ENCODE measurements at regions not wholly inside any gene's neighbourhood (a gene's known extent, or its start where the extent isn't known, plus 50 kb on each side); places are given as distances from the start of the nearest gene placed in this dataset.

DNA sequence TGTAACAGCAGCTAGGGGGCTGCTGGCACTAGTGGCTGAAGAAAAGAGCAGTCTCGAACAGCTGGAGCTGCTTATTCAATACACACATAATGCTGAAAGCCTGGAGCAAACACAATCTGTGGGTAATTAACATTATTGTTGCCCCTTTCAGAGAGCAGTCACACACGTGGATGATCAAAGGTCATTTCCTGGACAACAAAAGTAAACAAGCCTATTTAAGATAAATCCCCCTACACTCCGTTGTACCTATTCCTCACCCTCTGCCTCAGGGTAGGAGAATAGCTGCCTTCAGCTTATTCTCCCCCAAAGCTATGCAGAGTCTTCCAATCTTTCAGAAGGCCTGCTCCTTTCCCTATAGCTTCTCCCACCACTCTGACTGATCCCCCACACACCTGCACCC lies 803.9 kb downstream of the C4orf33 start:
- H3K9me3 Mint-ChIP-seq, result peaks cover 16% of the 10 kb centered on the region

DNA sequence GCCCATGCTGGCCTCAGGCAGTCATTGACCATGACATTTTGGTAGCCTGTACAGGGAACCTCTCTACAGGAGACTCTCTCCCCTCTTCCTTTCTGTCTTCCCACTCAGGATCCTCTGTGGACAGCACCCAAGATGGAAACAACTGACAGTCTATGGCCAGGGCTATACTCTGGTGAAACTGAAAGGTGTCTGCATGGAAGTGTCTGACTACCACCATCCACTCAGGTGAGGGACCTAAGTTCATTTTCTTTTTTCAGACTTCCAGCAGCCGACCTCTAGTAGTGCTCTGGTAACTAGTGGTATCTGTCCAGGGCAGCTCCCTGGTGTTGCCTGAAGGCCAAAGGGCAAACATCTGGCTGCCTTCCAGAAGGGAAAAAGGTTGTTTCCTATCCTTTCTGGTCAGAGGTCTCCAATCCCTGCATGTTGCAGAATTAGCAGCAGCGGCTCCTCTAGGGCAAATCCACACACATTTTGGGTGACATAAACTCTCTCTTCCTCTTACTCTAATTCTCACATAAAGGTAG lies 804.5 kb downstream of the C4orf33 start:
- H3K4me1 Mint-ChIP-seq, result no peaks in the 10 kb centered on the region
- TF ChIP-seq CTCF (IDR thresholded peaks at IDR 0.05; ENCODE audit: unreplicated experiment), result no peak
- no peaks in the 10 kb centered on the region for H3K27me3 Mint-ChIP-seq (ENCODE audit: low read depth)
- no peak overlapping the region for H3K27ac Mint-ChIP-seq
- H3K36me3 Mint-ChIP-seq, result no peaks in the 10 kb centered on the region
- DNase-seq (ENCODE audit: low spot score in 2 of 2, unreplicated experiment in 2 of 2), result no peak
- no peak overlapping the region for H3K4me3 Mint-ChIP-seq
- peaks cover 16% of the 10 kb centered on the region for H3K9me3 Mint-ChIP-seq

More for the DNA sequence above, 803.9 kb downstream of the C4orf33 start:
- Mint-ChIP-seq H3K4me3 (no peak overlapping the region), H3K36me3 (no peaks in the 10 kb centered on the region), H3K4me1 (no peaks in the 10 kb centered on the region), H3K27me3 (ENCODE audit: low read depth) (no peaks in the 10 kb centered on the region), H3K27ac (no peak overlapping the region)
- DNase-seq (ENCODE audit: low spot score in 2 of 2, unreplicated experiment in 2 of 2), result no peak
- no peak for TF ChIP-seq CTCF (IDR thresholded peaks at IDR 0.05; ENCODE audit: unreplicated experiment)

DNA sequence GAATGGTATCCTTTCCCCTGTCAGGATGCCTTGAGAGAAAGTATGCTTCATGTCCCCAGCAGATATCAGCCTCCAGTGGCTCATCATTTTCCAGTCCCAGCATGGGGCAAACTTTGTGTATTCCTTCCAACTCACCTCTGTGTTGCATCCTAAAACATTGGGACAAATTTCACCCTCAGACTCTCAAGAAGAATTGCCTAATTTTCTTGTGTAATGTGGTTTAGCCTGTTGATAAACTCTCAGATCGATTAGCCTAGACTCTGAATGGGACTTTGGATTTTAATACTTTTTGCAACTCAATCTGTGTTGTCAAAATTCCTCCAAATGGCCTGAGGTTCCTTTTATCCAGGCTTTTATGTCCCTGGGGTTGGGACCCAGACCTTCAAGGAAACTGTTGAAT lies 805.3 kb downstream of the C4orf33 start:
- Mint-ChIP-seq H3K4me1 (no peaks in the 10 kb centered on the region), H3K27me3 (ENCODE audit: low read depth) (no peaks in the 10 kb centered on the region), H3K9me3 (peaks cover 16% of the 10 kb centered on the region), H3K4me3 (no peak overlapping the region), H3K27ac (no peak overlapping the region), H3K36me3 (no peaks in the 10 kb centered on the region)
- TF ChIP-seq CTCF (IDR thresholded peaks at IDR 0.05; ENCODE audit: unreplicated experiment), result no peak
- no peak for DNase-seq (ENCODE audit: low spot score in 2 of 2, unreplicated experiment in 2 of 2)

DNA sequence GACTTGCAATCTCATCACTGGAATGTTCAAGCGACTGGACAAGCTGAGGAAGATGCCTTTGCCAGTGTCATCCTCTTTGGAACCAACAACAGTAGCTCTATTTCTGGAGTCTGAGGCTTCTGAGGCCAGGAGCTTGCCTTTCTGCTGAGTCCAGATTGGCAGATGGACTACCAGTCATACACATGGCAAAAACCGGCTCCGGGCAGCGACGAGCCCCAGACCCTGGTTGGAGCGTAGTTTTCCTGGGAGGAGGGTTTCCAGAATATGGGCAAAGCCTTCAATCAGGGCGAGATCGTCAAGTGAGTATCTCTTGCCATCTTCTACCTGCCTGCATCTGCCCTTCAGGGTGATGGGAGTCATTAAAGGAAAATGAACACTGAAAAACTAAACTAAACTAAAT lies 807.9 kb downstream of the C4orf33 start:
- Mint-ChIP-seq H3K27me3 (ENCODE audit: low read depth) (no peaks in the 10 kb centered on the region), H3K36me3 (no peaks in the 10 kb centered on the region), H3K27ac (no peak overlapping the region), H3K4me1 (no peaks in the 10 kb centered on the region), H3K4me3 (no peak overlapping the region), H3K9me3 (peaks cover 15% of the 10 kb centered on the region)
- no peak for TF ChIP-seq CTCF (IDR thresholded peaks at IDR 0.05; ENCODE audit: unreplicated experiment)
- no peak for DNase-seq (ENCODE audit: low spot score in 2 of 2, unreplicated experiment in 2 of 2)

DNA sequence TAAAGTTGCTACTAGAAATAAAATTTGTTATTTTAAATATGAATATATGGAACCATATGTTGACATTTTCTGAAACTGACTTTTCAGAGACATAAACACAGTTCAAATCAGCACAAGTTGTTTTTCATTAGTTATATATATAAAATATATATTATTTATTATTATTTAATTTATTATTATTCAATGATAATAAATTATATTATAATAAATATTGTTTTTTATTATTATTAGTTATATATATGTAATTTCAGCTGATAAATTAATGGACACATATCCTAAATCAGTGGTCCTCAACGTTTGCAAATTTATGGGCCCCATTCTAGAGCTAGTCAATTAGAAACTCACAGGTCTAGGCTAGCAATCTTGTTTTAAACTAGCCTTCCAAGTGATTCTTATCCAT lies 809.3 kb downstream of the C4orf33 start:
- H3K27me3 Mint-ChIP-seq (ENCODE audit: low read depth), result no peaks in the 10 kb centered on the region
- no peak for DNase-seq (ENCODE audit: low spot score in 2 of 2, unreplicated experiment in 2 of 2)
- no peak for TF ChIP-seq CTCF (IDR thresholded peaks at IDR 0.05; ENCODE audit: unreplicated experiment)
- H3K4me3 Mint-ChIP-seq, result no peak overlapping the region
- H3K27ac Mint-ChIP-seq, result no peak overlapping the region
- peaks cover 15% of the 10 kb centered on the region for H3K9me3 Mint-ChIP-seq
- H3K36me3 Mint-ChIP-seq, result no peaks in the 10 kb centered on the region
- no peaks in the 10 kb centered on the region for H3K4me1 Mint-ChIP-seq

GRCh38 chr4:129908117-129908516 lies 812.2 kb downstream of the C4orf33 start:
- H3K4me3 Mint-ChIP-seq, result no peak overlapping the region
- no peaks in the 10 kb centered on the region for H3K4me1 Mint-ChIP-seq
- TF ChIP-seq CTCF (IDR thresholded peaks at IDR 0.05; ENCODE audit: unreplicated experiment), result no peak
- peaks cover 12% of the 10 kb centered on the region for H3K9me3 Mint-ChIP-seq
- no peaks in the 10 kb centered on the region for H3K36me3 Mint-ChIP-seq
- DNase-seq (ENCODE audit: low spot score in 2 of 2, unreplicated experiment in 2 of 2), result no peak
- no peak overlapping the region for H3K27ac Mint-ChIP-seq
- H3K27me3 Mint-ChIP-seq (ENCODE audit: low read depth), result no peaks in the 10 kb centered on the region
